ENCODE measurements at regions not wholly inside any gene's neighbourhood (a gene's known extent, or its start where the extent isn't known, plus 50 kb on each side); places are given as distances from the start of the nearest gene placed in this dataset.

- Histone ChIP-seq H4K20me1 (ENCODE audit: insufficient read depth, low read length) (no peaks in the 10 kb centered on the region), H3K36me3 (ENCODE audit: insufficient read depth, low read length) (no peaks in the 10 kb centered on the region), H3K27ac (ENCODE audit: low read depth, low read length, poor library complexity, severe bottlenecking) (no peak overlapping the region), H3F3A (ENCODE audit: insufficient read depth, low read length) (no peaks in the 10 kb centered on the region), H3K4me2 (ENCODE audit: low read length) (no peak overlapping the region), H2AFZ (ENCODE audit: low read length) (no peak overlapping the region), H3K9me3 (ENCODE audit: low read length) (no peaks in the 10 kb centered on the region), H3K27me3 (ENCODE audit: insufficient read depth, low read length) (no peaks in the 10 kb centered on the region), H3K9ac (ENCODE audit: low read length) (no peak overlapping the region), H3K4me1 (ENCODE audit: insufficient read depth, low read length, severe bottlenecking) (no peaks in the 10 kb centered on the region), H3K9me2 (ENCODE audit: low read depth, low read length) (no peaks in the 10 kb centered on the region), H3K79me2 (ENCODE audit: insufficient read depth, low read length) (no peaks in the 10 kb centered on the region), H3K4me3 (ENCODE audit: low read depth, low read length, poor library complexity, severe bottlenecking) (no peak overlapping the region)
- no peak for TF ChIP-seq CTCF (IDR thresholded peaks at IDR 0.05; ENCODE audit: low read length)
- TF ChIP-seq EZH2 (IDR thresholded peaks at IDR 0.05; ENCODE audit: borderline replicate concordance, low read length), result no peak
Measured at GRCh38 chr18:7307526-7307925, 76.6 kb downstream of the LRRC30 start.

GRCh38 chr18:7317804-7318231 lies 86.9 kb downstream of the LRRC30 start:
- TF ChIP-seq CTCF (IDR thresholded peaks at IDR 0.05; ENCODE audit: low read length) (no peak), EZH2 (IDR thresholded peaks at IDR 0.05; ENCODE audit: borderline replicate concordance, low read length) (no peak)
- no peak overlapping the region for H3K27ac ChIP-seq (ENCODE audit: low read depth, low read length, poor library complexity, severe bottlenecking)
- H3K27me3 ChIP-seq (ENCODE audit: insufficient read depth, low read length), result no peaks in the 10 kb centered on the region; the same call in 1 of the 2 replicates

GRCh38 chr18:7319161-7319560 lies 88.3 kb downstream of the LRRC30 start:
- Histone ChIP-seq H3K9me2 (ENCODE audit: low read depth, low read length) (no peaks in the 10 kb centered on the region), H2AFZ (ENCODE audit: low read length) (no peak overlapping the region), H3K27ac (ENCODE audit: low read depth, low read length, poor library complexity, severe bottlenecking) (no peak overlapping the region), H3K79me2 (ENCODE audit: insufficient read depth, low read length) (no peaks in the 10 kb centered on the region), H3K36me3 (ENCODE audit: insufficient read depth, low read length) (no peaks in the 10 kb centered on the region), H3K9ac (ENCODE audit: low read length) (no peak overlapping the region), H3K9me3 (ENCODE audit: low read length) (no peaks in the 10 kb centered on the region), H4K20me1 (ENCODE audit: insufficient read depth, low read length) (no peaks in the 10 kb centered on the region), H3K4me1 (ENCODE audit: insufficient read depth, low read length, severe bottlenecking) (no peaks in the 10 kb centered on the region), H3F3A (ENCODE audit: insufficient read depth, low read length) (no peaks in the 10 kb centered on the region), H3K4me3 (ENCODE audit: low read depth, low read length, poor library complexity, severe bottlenecking) (no peak overlapping the region), H3K4me2 (ENCODE audit: low read length) (no peak overlapping the region), H3K27me3 (ENCODE audit: insufficient read depth, low read length) (no peaks in the 10 kb centered on the region; the same call in 1 of the 2 replicates)
- TF ChIP-seq CTCF (IDR thresholded peaks at IDR 0.05; ENCODE audit: low read length), result no peak
- TF ChIP-seq EZH2 (IDR thresholded peaks at IDR 0.05; ENCODE audit: borderline replicate concordance, low read length), result no peak

More at GRCh38 chr18:7317804-7318231, 86.9 kb downstream of the LRRC30 start:
- Histone ChIP-seq H3K9ac (ENCODE audit: low read length) (no peak overlapping the region), H3K36me3 (ENCODE audit: insufficient read depth, low read length) (no peaks in the 10 kb centered on the region), H3K4me3 (ENCODE audit: low read depth, low read length, poor library complexity, severe bottlenecking) (no peak overlapping the region), H3K9me2 (ENCODE audit: low read depth, low read length) (no peaks in the 10 kb centered on the region), H4K20me1 (ENCODE audit: insufficient read depth, low read length) (no peaks in the 10 kb centered on the region), H3K4me2 (ENCODE audit: low read length) (no peak overlapping the region), H3F3A (ENCODE audit: insufficient read depth, low read length) (no peaks in the 10 kb centered on the region), H3K4me1 (ENCODE audit: insufficient read depth, low read length, severe bottlenecking) (no peaks in the 10 kb centered on the region), H2AFZ (ENCODE audit: low read length) (no peak overlapping the region), H3K9me3 (ENCODE audit: low read length) (no peaks in the 10 kb centered on the region), H3K79me2 (ENCODE audit: insufficient read depth, low read length) (no peaks in the 10 kb centered on the region)
